Liver (tissue), 8 donors: ENCODE measurements at regions not wholly inside any gene's neighbourhood (a gene's known extent, or its start where the extent isn't known, plus 50 kb on each side); places are given as distances from the start of the nearest gene placed in this dataset.

Source experiments
- DNase-seq: peaks from one replicate; pipeline ENCODE4 v3.0.0-alpha.2; 2017; ENCODE audit warnings: low spot score
- H3K27ac ChIP-seq, 2 donors: one replicate each; pipeline ENCODE4 v1.7.0; 2013; ENCODE audit warnings: inconsistent platforms in 2 of 2, low read length in 2 of 2, control low read depth in 1 of 2, low read depth in 1 of 2, mild to moderate bottlenecking in 1 of 2
- H3K27me3 ChIP-seq, 4 donors: one replicate each; pipeline versions ENCODE4 v1.6.1 to v1.7.0; 2013; ENCODE audit warnings: low read length in 3 of 4, inconsistent platforms in 1 of 4, mild to moderate bottlenecking in 1 of 4, moderate library complexity in 1 of 4; ENCODE audit not compliant: control insufficient read depth in 4 of 4, insufficient read depth in 4 of 4
- H3K36me3 ChIP-seq, 4 donors: one replicate each; pipeline versions ENCODE4 v1.6.1 to v1.7.0; 2013; ENCODE audit warnings: low read length in 3 of 4, mild to moderate bottlenecking in 3 of 4, low read depth in 1 of 4, moderate library complexity in 1 of 4; ENCODE audit not compliant: control insufficient read depth in 4 of 4, insufficient read depth in 3 of 4
- H3K4me1 ChIP-seq, 4 donors: one replicate each; pipeline versions ENCODE4 v1.6.1 to v1.7.0; 2013; ENCODE audit warnings: low read length in 3 of 4, mild to moderate bottlenecking in 3 of 4, moderate library complexity in 1 of 4; ENCODE audit not compliant: control insufficient read depth in 4 of 4, insufficient read depth in 4 of 4
- H3K4me3 ChIP-seq, 3 donors: one replicate each; pipeline versions ENCODE4 v1.6.1 to v1.7.0; 2013; ENCODE audit warnings: low read length in 3 of 3, control low read depth in 1 of 3, low read depth in 1 of 3, mild to moderate bottlenecking in 1 of 3
- H3K9ac ChIP-seq, 2 donors: one replicate each; pipeline ENCODE4 v1.7.0; 2013; ENCODE audit warnings: low read length in 2 of 2, mild to moderate bottlenecking in 2 of 2, moderate library complexity in 2 of 2, control low read depth in 1 of 2, low read depth in 1 of 2
- H3K9me3 ChIP-seq, 4 donors: one replicate each; pipeline versions ENCODE4 v1.6.1 to v1.7.0; 2013; ENCODE audit warnings: low read length in 3 of 4; ENCODE audit not compliant: control insufficient read depth in 4 of 4
- ATF3 ChIP-seq: IDR thresholded peaks from 2 replicates; pipeline ENCODE4 v1.6.1; 2016; ENCODE audit warnings: antibody characterized with exemption
- CTCF ChIP-seq: fragments of 150-350 bp; IDR thresholded peaks from 2 replicates; pipeline ENCODE4 v1.5.1; 2017; ENCODE audit warnings: improper control_type of control experiment, low read depth, low read length; ENCODE audit not compliant: missing input control
- EGR1 ChIP-seq, 2 donors: IDR thresholded peaks; 2 replicates each; pipeline ENCODE4 v1.6.1; 2016 to 2018; ENCODE audit warnings: antibody characterized with exemption in 2 of 2, low read depth in 2 of 2
- FOXA1 ChIP-seq: IDR thresholded peaks from 2 replicates; pipeline ENCODE4 v1.6.1; 2016; ENCODE audit warnings: antibody characterized with exemption
- FOXA2 ChIP-seq: IDR thresholded peaks from 2 replicates; pipeline ENCODE4 v1.6.1; 2016; ENCODE audit warnings: antibody characterized with exemption
- GABPA ChIP-seq, 2 donors: IDR thresholded peaks in 1 of 2; conservative IDR thresholded peaks in 1 of 2; 2 replicates each; pipeline ENCODE4 v1.6.1; 2016; ENCODE audit warnings: antibody characterized with exemption in 2 of 2, mild to moderate bottlenecking in 1 of 2, moderate library complexity in 1 of 2
- HNF4A ChIP-seq, 2 donors: conservative IDR thresholded peaks; 2 replicates each; pipeline ENCODE4 v1.6.1; 2016; ENCODE audit warnings: antibody characterized with exemption in 2 of 2, mild to moderate bottlenecking in 2 of 2
- HNF4G ChIP-seq: IDR thresholded peaks from 2 replicates; pipeline ENCODE4 v1.6.1; 2016; ENCODE audit warnings: antibody characterized with exemption
- JUND ChIP-seq, 2 donors: IDR thresholded peaks; 2 replicates each; pipeline ENCODE4 v1.6.1; 2016; ENCODE audit warnings: antibody characterized with exemption in 2 of 2
- MAX ChIP-seq: IDR thresholded peaks from 2 replicates; pipeline ENCODE4 v1.6.1; 2016; ENCODE audit warnings: antibody characterized with exemption
- NR2F2 ChIP-seq: IDR thresholded peaks from 2 replicates; pipeline ENCODE4 v1.6.1; 2016; ENCODE audit warnings: antibody characterized with exemption
- RAD21 ChIP-seq, 2 donors: IDR thresholded peaks; 2 replicates each; pipeline ENCODE4 v1.6.1; 2016; ENCODE audit warnings: antibody characterized with exemption in 2 of 2, mild to moderate bottlenecking in 2 of 2
- RXRA ChIP-seq, 2 donors: IDR thresholded peaks; 2 replicates each; pipeline ENCODE4 v1.6.1; 2017 to 2018; ENCODE audit warnings: antibody characterized with exemption in 2 of 2, mild to moderate bottlenecking in 1 of 2
- SP1 ChIP-seq: IDR thresholded peaks from 2 replicates; pipeline ENCODE4 v1.6.1; 2018; ENCODE audit warnings: antibody characterized with exemption, mild to moderate bottlenecking
- TAF1 ChIP-seq: conservative IDR thresholded peaks from 2 replicates; pipeline ENCODE4 v1.6.1; 2016; ENCODE audit warnings: antibody characterized with exemption, mild to moderate bottlenecking
- YY1 ChIP-seq: IDR thresholded peaks from 2 replicates; pipeline ENCODE4 v1.6.1; 2016; ENCODE audit warnings: antibody characterized with exemption, mild to moderate bottlenecking
- WGBS: extraction: QIAGEN DNeasy Blood & Tissue Kit; methylation state at CpG from one replicate; pipeline ENCODE4 v1.1.7; 2013; 5-methylcytosine and 5-hydroxymethylcytosine counted together
- TF ChIP-seq, protein P1 (sequence below): IDR thresholded peaks from 2 replicates; pipeline ENCODE4 v1.6.1; 2016; ENCODE audit warnings: antibody characterized with exemption
- donor health status: healthy.
- donor health status: healthy.
- donor health status: healthy.
- donor health status: healthy.
- donor health status: healthy.

DNA sequence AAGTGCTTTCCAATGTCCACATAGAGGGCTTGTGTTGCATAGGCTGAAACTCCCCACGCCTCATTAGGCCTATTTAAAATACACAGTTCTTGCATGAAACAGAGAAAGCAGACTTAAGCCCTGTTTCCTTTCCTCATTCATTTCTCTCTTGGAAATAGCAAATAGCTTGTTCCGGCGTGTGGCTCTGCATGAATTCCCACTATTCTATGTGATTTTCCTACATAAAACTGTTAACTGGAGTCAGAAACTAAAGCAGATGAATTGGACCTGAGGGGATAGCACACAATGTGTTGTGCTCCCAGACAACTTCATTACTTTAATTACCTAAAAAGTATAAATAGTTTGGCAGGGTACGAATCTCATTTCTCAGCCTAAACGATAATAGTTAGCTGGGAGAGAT lies 981.5 kb downstream of the SORCS1 start (continued):
- no peak for TF ChIP-seq MAX
- TF ChIP-seq ATF3 = no peak
- TF ChIP-seq NR2F2 = no peak
- no peak for TF ChIP-seq FOXA1
- TF ChIP-seq SP1 = no peak
- TF ChIP-seq FOXA2 = no peak
- no peak for TF ChIP-seq GABPA (IDR thresholded peaks at IDR 0.05 in 1 of 2, conservative IDR thresholded peaks at IDR 0.05 in 1 of 2)

DNA sequence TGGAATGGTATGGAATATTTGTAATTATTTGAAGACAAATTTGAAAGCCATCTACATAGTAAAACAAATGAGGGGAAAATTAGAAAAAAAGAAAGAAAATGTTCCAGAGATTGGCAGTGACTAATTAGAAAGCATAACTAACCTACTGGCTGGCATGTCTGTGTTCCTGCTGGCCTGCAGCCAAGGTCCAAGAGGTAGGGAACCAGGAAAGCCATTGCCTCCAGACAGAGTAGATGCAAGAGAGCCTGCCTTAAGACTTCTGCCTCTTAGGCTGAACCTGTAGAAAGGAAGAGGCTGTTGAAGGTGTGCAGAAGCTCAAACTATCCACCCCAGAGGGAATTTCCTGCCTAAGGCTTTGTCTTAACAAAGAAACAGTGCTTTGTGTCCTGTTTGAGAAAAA lies 982.0 kb downstream of the SORCS1 start:
- no peaks in the 10 kb centered on the region for H3K27me3 ChIP-seq
- H3K27ac ChIP-seq = no peak overlapping the region
- DNase-seq = no peak
- no peak overlapping the region for H3K9ac ChIP-seq
- H3K4me3 ChIP-seq = no peak overlapping the region
- no peaks in the 10 kb centered on the region for H3K9me3 ChIP-seq
- TF ChIP-seq CTCF (no peak), HNF4G (no peak), SP1 (no peak), ATF3 (no peak), RAD21 (IDR thresholded peaks at IDR 0.05) (no peak), RXRA (IDR thresholded peaks at IDR 0.05) (no peak), TAF1 (no peak), NR2F2 (no peak), FOXA2 (no peak), JUND (IDR thresholded peaks at IDR 0.05) (no peak), YY1 (no peak), MAX (no peak), FOXA1 (no peak), HNF4A (conservative IDR thresholded peaks at IDR 0.05) (no peak), GABPA (IDR thresholded peaks at IDR 0.05 in 1 of 2, conservative IDR thresholded peaks at IDR 0.05 in 1 of 2) (no peak), EGR1 (IDR thresholded peaks at IDR 0.05; ENCODE audit: low read depth in 2 of 2) (no peak)
- TF ChIP-seq, protein P1, sequence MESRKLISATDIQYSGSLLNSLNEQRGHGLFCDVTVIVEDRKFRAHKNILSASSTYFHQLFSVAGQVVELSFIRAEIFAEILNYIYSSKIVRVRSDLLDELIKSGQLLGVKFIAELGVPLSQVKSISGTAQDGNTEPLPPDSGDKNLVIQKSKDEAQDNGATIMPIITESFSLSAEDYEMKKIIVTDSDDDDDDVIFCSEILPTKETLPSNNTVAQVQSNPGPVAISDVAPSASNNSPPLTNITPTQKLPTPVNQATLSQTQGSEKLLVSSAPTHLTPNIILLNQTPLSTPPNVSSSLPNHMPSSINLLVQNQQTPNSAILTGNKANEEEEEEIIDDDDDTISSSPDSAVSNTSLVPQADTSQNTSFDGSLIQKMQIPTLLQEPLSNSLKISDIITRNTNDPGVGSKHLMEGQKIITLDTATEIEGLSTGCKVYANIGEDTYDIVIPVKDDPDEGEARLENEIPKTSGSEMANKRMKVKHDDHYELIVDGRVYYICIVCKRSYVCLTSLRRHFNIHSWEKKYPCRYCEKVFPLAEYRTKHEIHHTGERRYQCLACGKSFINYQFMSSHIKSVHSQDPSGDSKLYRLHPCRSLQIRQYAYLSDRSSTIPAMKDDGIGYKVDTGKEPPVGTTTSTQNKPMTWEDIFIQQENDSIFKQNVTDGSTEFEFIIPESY = no peak
- H3K4me1 ChIP-seq = no peaks in the 10 kb centered on the region
- no peaks in the 10 kb centered on the region for H3K36me3 ChIP-seq

DNA sequence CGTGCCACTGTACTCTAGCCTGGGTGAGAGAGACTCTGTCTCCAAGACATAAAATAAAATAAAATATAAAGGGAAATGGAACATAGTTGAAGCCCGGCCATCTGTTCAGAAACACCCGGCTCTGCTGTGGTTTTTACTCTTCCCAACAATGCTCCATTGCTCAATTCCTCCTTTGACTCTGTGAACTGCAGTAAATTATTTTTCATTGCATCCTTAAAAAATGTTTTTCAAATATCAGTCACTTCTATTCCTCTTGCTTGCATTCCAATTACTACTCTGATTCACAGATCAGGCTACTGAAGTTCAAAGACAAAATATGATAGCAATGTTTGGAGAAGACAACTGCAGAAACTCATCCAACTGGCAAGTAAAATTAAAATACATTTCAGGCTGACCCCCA lies 983.0 kb downstream of the SORCS1 start:
- H3K27ac ChIP-seq = no peak overlapping the region
- no peaks in the 10 kb centered on the region for H3K9me3 ChIP-seq
- no peak overlapping the region for H3K9ac ChIP-seq
- no peak for TF ChIP-seq FOXA1
- no peak for DNase-seq
- WGBS = 85% methylated on average over 3 of the region's 3 CpGs
- no peaks in the 10 kb centered on the region for H3K27me3 ChIP-seq
- H3K36me3 ChIP-seq = no peaks in the 10 kb centered on the region
- no peak overlapping the region for H3K4me3 ChIP-seq
- H3K4me1 ChIP-seq = no peaks in the 10 kb centered on the region
